SK-N-SH treated with all-trans-retinoic acid at 6 μM for 48 hours (cell line): ENCODE measurements at regions not wholly inside any gene's neighbourhood (a gene's known extent, or its start where the extent isn't known, plus 50 kb on each side); places are given as distances from the start of the nearest gene placed in this dataset.
A peak's percentile ranks its signal among the peaks of the same experiment; 100 is the strongest.

Experiments
- ATAC-seq: fragments of 200-7000 bp; cut with Tn5 transposase; 3 replicates; pipeline ENCODE4 v1.9.1; 2020; ENCODE audit warnings: mild to moderate bottlenecking, moderate library complexity
- ARNTL ChIP-seq: fragments of 450-650 bp; formaldehyde crosslinking; IDR thresholded peaks from 2 replicates; pipeline ENCODE4 v1.5.0; 2020; ENCODE audit warnings: low read depth, mild to moderate bottlenecking, moderate library complexity, borderline replicate concordance
- BACH2 ChIP-seq: fragments of 250-450 bp; sonication (Bioruptor Pico); IDR thresholded peaks from 2 replicates; pipeline ENCODE4 v1.9.0; 2021; ENCODE audit warnings: mild to moderate bottlenecking, borderline replicate concordance
- CSDC2 ChIP-seq: fragments of 250-450 bp; sonication (Bioruptor Pico); IDR thresholded peaks from 2 replicates; pipeline ENCODE4 v1.5.0; 2020; ENCODE audit warnings: mild to moderate bottlenecking, moderate library complexity
- ESRRG ChIP-seq: fragments of 250-450 bp; sonication (Bioruptor Pico); IDR thresholded peaks from 2 replicates; pipeline ENCODE4 v1.6.1; 2021; ENCODE audit warnings: mild to moderate bottlenecking
- GLIS3 ChIP-seq: fragments of 250-450 bp; sonication (Bioruptor Pico); IDR thresholded peaks from 2 replicates; pipeline ENCODE4 v1.5.0; 2020; ENCODE audit warnings: mild to moderate bottlenecking, moderate library complexity
- ISL1 ChIP-seq: fragments of 250-450 bp; sonication (Bioruptor Pico); IDR thresholded peaks from 2 replicates; pipeline ENCODE4 v2.1.2; 2022; ENCODE audit warnings: mild to moderate bottlenecking, moderate library complexity
- OSR1 ChIP-seq: fragments of 250-450 bp; sonication (Bioruptor Pico); IDR thresholded peaks from 2 replicates; pipeline ENCODE4 v1.8.0; 2022; ENCODE audit warnings: moderate library complexity, mild to moderate bottlenecking, inconsistent platforms
- PPARA ChIP-seq: fragments of 250-450 bp; sonication (Bioruptor Pico); IDR thresholded peaks from 2 replicates; pipeline ENCODE4 v1.5.0; 2020; ENCODE audit warnings: mild to moderate bottlenecking, borderline replicate concordance
- RARB ChIP-seq: fragments of 250-450 bp; sonication (Bioruptor Pico); IDR thresholded peaks from 2 replicates; pipeline ENCODE4 v1.8.0; 2021; ENCODE audit warnings: mild to moderate bottlenecking, moderate library complexity
- SNAI2 ChIP-seq: fragments of 250-450 bp; sonication (Bioruptor Pico); IDR thresholded peaks from 2 replicates; pipeline ENCODE4 v1.5.0; 2020; ENCODE audit warnings: mild to moderate bottlenecking, moderate library complexity
- ZC3H10 ChIP-seq: fragments of 250-450 bp; sonication (Bioruptor Pico); IDR thresholded peaks from 2 replicates; pipeline ENCODE4 v1.5.1; 2021; ENCODE audit warnings: mild to moderate bottlenecking, moderate library complexity
- ZFP3 ChIP-seq: fragments of 250-450 bp; sonication (Bioruptor Pico); IDR thresholded peaks from 2 replicates; pipeline ENCODE4 v1.5.0; 2020; ENCODE audit warnings: mild to moderate bottlenecking, moderate library complexity
- ZFP30 ChIP-seq: fragments of 450-650 bp; formaldehyde crosslinking; IDR thresholded peaks from 2 replicates; pipeline ENCODE4 v1.5.0; 2022; ENCODE audit warnings: mild to moderate bottlenecking, moderate library complexity
- ZNF565 ChIP-seq: fragments of 450-650 bp; formaldehyde crosslinking; conservative IDR thresholded peaks from 2 replicates; pipeline ENCODE4 v1.5.0; 2020; ENCODE audit warnings: low read depth, mild to moderate bottlenecking, moderate library complexity
- ZNF70 ChIP-seq: fragments of 450-650 bp; formaldehyde crosslinking; IDR thresholded peaks from 2 replicates; pipeline ENCODE4 v1.5.0; 2020; ENCODE audit warnings: mild to moderate bottlenecking, moderate library complexity
- ZNF8 ChIP-seq: fragments of 450-650 bp; formaldehyde crosslinking; IDR thresholded peaks from 2 replicates; pipeline ENCODE4 v1.5.0; 2020; ENCODE audit warnings: mild to moderate bottlenecking, moderate library complexity
- TF ChIP-seq, protein P1 (sequence below): fragments of 250-450 bp; sonication (Bioruptor Pico); IDR thresholded peaks from 2 replicates; pipeline ENCODE4 v1.8.0; 2020; ENCODE audit warnings: mild to moderate bottlenecking, moderate library complexity, borderline replicate concordance
- TF ChIP-seq, protein P2 (sequence below): fragments of 250-450 bp; sonication (Bioruptor Pico); IDR thresholded peaks from 2 replicates; pipeline ENCODE4 v1.8.0; 2021; ENCODE audit warnings: low read depth, mild to moderate bottlenecking, moderate library complexity, borderline replicate concordance
- TF ChIP-seq, protein P3 (sequence below): fragments of 250-450 bp; sonication (Bioruptor Pico); IDR thresholded peaks from 2 replicates; pipeline ENCODE4 v1.5.0; 2020; ENCODE audit warnings: mild to moderate bottlenecking, moderate library complexity
- TF ChIP-seq, protein P4 (sequence below): fragments of 250-450 bp; sonication (Bioruptor Pico); IDR thresholded peaks from 2 replicates; pipeline ENCODE4 v1.5.1; 2020; ENCODE audit warnings: low read depth, mild to moderate bottlenecking, moderate library complexity

DNA sequence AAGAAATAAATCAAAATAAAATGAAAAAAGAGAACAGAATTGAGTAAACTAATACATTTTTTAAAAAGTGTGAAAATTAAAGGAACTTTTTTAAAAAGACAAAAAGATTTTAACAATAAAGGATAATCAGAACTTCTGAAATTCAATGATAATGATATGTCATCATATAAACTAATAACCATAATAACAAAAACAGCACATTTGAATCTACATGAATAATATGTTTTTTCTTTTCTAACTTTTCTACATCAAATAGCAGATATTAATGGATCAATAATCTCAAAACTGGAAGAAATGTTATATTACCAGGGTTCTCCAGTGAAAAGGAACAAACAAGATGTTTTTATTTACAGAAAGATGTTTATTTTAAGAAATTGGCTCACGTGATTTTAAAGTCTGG is 903.3 kb upstream of the MIR17HG start:
- no peak for ATAC-seq
- TF ChIP-seq ZFP3 (no peak), ZNF565 (CRISPR knock-in tag) (no peak), ZFP30 (CRISPR knock-in tag) (no peak), SNAI2 (CRISPR knock-in tag) (no peak), GLIS3 (CRISPR knock-in tag) (no peak), ISL1 (CRISPR knock-in tag) (no peak), ESRRG (CRISPR knock-in tag) (no peak), PPARA (no peak), ARNTL (no peak)
- TF ChIP-seq, protein P1, sequence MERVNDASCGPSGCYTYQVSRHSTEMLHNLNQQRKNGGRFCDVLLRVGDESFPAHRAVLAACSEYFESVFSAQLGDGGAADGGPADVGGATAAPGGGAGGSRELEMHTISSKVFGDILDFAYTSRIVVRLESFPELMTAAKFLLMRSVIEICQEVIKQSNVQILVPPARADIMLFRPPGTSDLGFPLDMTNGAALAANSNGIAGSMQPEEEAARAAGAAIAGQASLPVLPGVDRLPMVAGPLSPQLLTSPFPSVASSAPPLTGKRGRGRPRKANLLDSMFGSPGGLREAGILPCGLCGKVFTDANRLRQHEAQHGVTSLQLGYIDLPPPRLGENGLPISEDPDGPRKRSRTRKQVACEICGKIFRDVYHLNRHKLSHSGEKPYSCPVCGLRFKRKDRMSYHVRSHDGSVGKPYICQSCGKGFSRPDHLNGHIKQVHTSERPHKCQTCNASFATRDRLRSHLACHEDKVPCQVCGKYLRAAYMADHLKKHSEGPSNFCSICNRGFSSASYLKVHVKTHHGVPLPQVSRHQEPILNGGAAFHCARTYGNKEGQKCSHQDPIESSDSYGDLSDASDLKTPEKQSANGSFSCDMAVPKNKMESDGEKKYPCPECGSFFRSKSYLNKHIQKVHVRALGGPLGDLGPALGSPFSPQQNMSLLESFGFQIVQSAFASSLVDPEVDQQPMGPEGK (CRISPR knock-in tag), result no peak
- TF ChIP-seq, protein P2, sequence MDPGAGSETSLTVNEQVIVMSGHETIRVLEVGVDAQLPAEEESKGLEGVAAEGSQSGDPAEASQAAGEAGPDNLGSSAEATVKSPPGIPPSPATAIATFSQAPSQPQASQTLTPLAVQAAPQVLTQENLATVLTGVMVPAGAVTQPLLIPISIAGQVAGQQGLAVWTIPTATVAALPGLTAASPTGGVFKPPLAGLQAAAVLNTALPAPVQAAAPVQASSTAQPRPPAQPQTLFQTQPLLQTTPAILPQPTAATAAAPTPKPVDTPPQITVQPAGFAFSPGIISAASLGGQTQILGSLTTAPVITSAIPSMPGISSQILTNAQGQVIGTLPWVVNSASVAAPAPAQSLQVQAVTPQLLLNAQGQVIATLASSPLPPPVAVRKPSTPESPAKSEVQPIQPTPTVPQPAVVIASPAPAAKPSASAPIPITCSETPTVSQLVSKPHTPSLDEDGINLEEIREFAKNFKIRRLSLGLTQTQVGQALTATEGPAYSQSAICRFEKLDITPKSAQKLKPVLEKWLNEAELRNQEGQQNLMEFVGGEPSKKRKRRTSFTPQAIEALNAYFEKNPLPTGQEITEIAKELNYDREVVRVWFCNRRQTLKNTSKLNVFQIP (CRISPR knock-in tag), result no peak
- TF ChIP-seq, protein P3, sequence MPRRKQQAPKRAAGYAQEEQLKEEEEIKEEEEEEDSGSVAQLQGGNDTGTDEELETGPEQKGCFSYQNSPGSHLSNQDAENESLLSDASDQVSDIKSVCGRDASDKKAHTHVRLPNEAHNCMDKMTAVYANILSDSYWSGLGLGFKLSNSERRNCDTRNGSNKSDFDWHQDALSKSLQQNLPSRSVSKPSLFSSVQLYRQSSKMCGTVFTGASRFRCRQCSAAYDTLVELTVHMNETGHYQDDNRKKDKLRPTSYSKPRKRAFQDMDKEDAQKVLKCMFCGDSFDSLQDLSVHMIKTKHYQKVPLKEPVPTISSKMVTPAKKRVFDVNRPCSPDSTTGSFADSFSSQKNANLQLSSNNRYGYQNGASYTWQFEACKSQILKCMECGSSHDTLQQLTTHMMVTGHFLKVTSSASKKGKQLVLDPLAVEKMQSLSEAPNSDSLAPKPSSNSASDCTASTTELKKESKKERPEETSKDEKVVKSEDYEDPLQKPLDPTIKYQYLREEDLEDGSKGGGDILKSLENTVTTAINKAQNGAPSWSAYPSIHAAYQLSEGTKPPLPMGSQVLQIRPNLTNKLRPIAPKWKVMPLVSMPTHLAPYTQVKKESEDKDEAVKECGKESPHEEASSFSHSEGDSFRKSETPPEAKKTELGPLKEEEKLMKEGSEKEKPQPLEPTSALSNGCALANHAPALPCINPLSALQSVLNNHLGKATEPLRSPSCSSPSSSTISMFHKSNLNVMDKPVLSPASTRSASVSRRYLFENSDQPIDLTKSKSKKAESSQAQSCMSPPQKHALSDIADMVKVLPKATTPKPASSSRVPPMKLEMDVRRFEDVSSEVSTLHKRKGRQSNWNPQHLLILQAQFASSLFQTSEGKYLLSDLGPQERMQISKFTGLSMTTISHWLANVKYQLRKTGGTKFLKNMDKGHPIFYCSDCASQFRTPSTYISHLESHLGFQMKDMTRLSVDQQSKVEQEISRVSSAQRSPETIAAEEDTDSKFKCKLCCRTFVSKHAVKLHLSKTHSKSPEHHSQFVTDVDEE (CRISPR knock-in tag), result no peak

DNA sequence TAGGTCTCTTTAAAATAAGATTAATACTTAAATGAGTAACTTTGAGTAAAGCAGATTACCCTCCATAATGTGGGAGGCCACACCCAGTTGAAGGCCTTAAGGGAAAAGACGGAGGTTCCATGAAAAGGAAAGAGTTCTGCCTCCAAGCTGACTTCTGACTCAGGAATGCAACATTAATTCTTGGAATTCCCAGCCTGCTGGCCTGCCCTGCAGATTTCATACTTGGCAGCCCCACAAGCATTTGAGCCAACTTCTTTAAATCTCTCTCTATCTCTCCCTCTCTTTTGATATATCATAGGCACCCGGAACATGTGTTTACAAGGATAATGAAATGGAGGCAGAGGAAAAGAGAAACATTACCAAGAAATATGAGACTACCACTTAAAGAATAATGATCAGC is 902.3 kb upstream of the MIR17HG start:
- peak; percentile 99 for ATAC-seq
- TF ChIP-seq SNAI2 (CRISPR knock-in tag) (0 out of 2 replicates have a peak, but pooled peaks have one; percentile 22), BACH2 (CRISPR knock-in tag) (no peak), RARB (CRISPR knock-in tag) (no peak), ISL1 (CRISPR knock-in tag) (peak; percentile 86), CSDC2 (CRISPR knock-in tag) (0 out of 2 replicates have a peak, but pooled peaks have one; percentile 64), ZFP30 (CRISPR knock-in tag) (no peak), GLIS3 (CRISPR knock-in tag) (0 out of 2 replicates have a peak, but pooled peaks have one; percentile 9), ZNF70 (CRISPR knock-in tag) (no peak), PPARA (no peak), ZNF8 (CRISPR knock-in tag) (peak; percentile 9; the same call in 1 of the 2 replicates), ZC3H10 (CRISPR knock-in tag) (no peak)
- TF ChIP-seq, protein P1 (CRISPR knock-in tag), result no peak

DNA sequence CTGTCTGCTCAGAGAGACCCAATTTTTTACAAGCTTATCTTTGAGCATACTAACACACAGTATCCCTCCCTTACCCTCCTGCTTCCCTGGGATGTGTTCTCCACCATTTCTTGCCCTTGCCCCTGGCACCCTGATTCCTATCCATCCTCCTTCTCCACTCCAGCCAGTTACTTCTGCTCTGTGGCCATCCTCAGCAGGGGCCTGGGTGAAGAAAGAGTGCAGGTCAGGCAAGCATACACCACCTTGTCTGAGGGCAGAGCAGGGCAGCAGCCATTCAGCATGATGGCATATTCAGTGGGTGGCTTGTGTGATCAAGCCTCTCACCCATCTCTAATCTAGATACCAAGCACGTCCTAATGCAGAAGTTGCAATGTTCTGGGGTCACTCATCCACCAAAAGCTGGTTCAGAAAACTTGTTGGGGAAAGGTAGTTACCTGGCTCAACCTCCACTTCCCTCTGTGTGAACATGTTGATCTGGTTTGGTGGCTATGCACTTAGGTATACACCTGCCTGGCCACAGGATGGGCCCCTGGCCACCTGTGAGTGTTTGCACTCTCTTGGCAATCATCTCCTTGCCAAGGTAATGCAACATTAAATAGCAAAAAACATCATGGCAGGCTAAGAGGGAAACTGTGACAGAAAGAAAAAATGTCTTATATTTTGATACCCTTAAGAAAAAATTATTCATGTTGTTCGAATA is 900.3 kb upstream of the MIR17HG start:
- ATAC-seq, result no peak
- TF ChIP-seq ZNF70 (CRISPR knock-in tag) (no peak), CSDC2 (CRISPR knock-in tag) (no peak), PPARA (no peak), GLIS3 (CRISPR knock-in tag) (no peak), OSR1 (CRISPR knock-in tag) (no peak), SNAI2 (CRISPR knock-in tag) (no peak), ARNTL (no peak), ZFP30 (CRISPR knock-in tag) (no peak)
- TF ChIP-seq, protein P3 (CRISPR knock-in tag), result no peak
- TF ChIP-seq, protein P4, sequence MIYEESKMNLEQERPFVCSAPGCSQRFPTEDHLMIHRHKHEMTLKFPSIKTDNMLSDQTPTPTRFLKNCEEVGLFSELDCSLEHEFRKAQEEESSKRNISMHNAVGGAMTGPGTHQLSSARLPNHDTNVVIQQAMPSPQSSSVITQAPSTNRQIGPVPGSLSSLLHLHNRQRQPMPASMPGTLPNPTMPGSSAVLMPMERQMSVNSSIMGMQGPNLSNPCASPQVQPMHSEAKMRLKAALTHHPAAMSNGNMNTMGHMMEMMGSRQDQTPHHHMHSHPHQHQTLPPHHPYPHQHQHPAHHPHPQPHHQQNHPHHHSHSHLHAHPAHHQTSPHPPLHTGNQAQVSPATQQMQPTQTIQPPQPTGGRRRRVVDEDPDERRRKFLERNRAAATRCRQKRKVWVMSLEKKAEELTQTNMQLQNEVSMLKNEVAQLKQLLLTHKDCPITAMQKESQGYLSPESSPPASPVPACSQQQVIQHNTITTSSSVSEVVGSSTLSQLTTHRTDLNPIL, result no peak
- TF ChIP-seq, protein P2 (CRISPR knock-in tag), result no peak
